SK-N-SH treated with all-trans-retinoic acid at 6 μM for 48 hours (cell line): ENCODE measurements at regions not wholly inside any gene's neighbourhood (a gene's known extent, or its start where the extent isn't known, plus 50 kb on each side); places are given as distances from the start of the nearest gene placed in this dataset.
A peak's percentile ranks its signal among the peaks of the same experiment; 100 is the strongest.

ENCODE experiments used
- ATAC-seq: fragments of 200-7000 bp; cut with Tn5 transposase; 3 replicates; pipeline ENCODE4 v1.9.1; 2020; ENCODE audit warnings: mild to moderate bottlenecking, moderate library complexity
- ARNTL ChIP-seq: fragments of 450-650 bp; formaldehyde crosslinking; IDR thresholded peaks from 2 replicates; pipeline ENCODE4 v1.5.0; 2020; ENCODE audit warnings: low read depth, mild to moderate bottlenecking, moderate library complexity, borderline replicate concordance
- BACH2 ChIP-seq: fragments of 250-450 bp; sonication (Bioruptor Pico); IDR thresholded peaks from 2 replicates; pipeline ENCODE4 v1.9.0; 2021; ENCODE audit warnings: mild to moderate bottlenecking, borderline replicate concordance
- CSDC2 ChIP-seq: fragments of 250-450 bp; sonication (Bioruptor Pico); IDR thresholded peaks from 2 replicates; pipeline ENCODE4 v1.5.0; 2020; ENCODE audit warnings: mild to moderate bottlenecking, moderate library complexity
- GLIS3 ChIP-seq: fragments of 250-450 bp; sonication (Bioruptor Pico); IDR thresholded peaks from 2 replicates; pipeline ENCODE4 v1.5.0; 2020; ENCODE audit warnings: mild to moderate bottlenecking, moderate library complexity
- OSR1 ChIP-seq: fragments of 250-450 bp; sonication (Bioruptor Pico); IDR thresholded peaks from 2 replicates; pipeline ENCODE4 v1.8.0; 2022; ENCODE audit warnings: moderate library complexity, mild to moderate bottlenecking, inconsistent platforms
- POU6F1 ChIP-seq: fragments of 250-450 bp; sonication (Bioruptor Pico); IDR thresholded peaks from 2 replicates; pipeline ENCODE4 v1.8.0; 2021; ENCODE audit warnings: low read depth, mild to moderate bottlenecking, moderate library complexity, borderline replicate concordance
- PPARA ChIP-seq: fragments of 250-450 bp; sonication (Bioruptor Pico); IDR thresholded peaks from 2 replicates; pipeline ENCODE4 v1.5.0; 2020; ENCODE audit warnings: mild to moderate bottlenecking, borderline replicate concordance
- RARB ChIP-seq: fragments of 250-450 bp; sonication (Bioruptor Pico); IDR thresholded peaks from 2 replicates; pipeline ENCODE4 v1.8.0; 2021; ENCODE audit warnings: mild to moderate bottlenecking, moderate library complexity
- SNAI2 ChIP-seq: fragments of 250-450 bp; sonication (Bioruptor Pico); IDR thresholded peaks from 2 replicates; pipeline ENCODE4 v1.5.0; 2020; ENCODE audit warnings: mild to moderate bottlenecking, moderate library complexity
- TCF4 ChIP-seq: fragments of 250-450 bp; sonication (Bioruptor Pico); IDR thresholded peaks from 2 replicates; pipeline ENCODE4 v1.8.0; 2021; ENCODE audit warnings: mild to moderate bottlenecking, moderate library complexity, borderline replicate concordance
- TOX ChIP-seq: fragments of 250-450 bp; sonication (Bioruptor Pico); IDR thresholded peaks from 2 replicates; pipeline ENCODE4 v1.8.0; 2021; ENCODE audit warnings: mild to moderate bottlenecking, moderate library complexity, borderline replicate concordance
- TSHZ2 ChIP-seq: fragments of 250-450 bp; sonication (Bioruptor Pico); IDR thresholded peaks from 2 replicates; pipeline ENCODE4 v1.5.0; 2020; ENCODE audit warnings: mild to moderate bottlenecking, moderate library complexity
- ZC3H10 ChIP-seq: fragments of 250-450 bp; sonication (Bioruptor Pico); IDR thresholded peaks from 2 replicates; pipeline ENCODE4 v1.5.1; 2021; ENCODE audit warnings: mild to moderate bottlenecking, moderate library complexity
- ZFP3 ChIP-seq: fragments of 250-450 bp; sonication (Bioruptor Pico); IDR thresholded peaks from 2 replicates; pipeline ENCODE4 v1.5.0; 2020; ENCODE audit warnings: mild to moderate bottlenecking, moderate library complexity
- ZFP30 ChIP-seq: fragments of 450-650 bp; formaldehyde crosslinking; IDR thresholded peaks from 2 replicates; pipeline ENCODE4 v1.5.0; 2022; ENCODE audit warnings: mild to moderate bottlenecking, moderate library complexity
- ZNF565 ChIP-seq: fragments of 450-650 bp; formaldehyde crosslinking; conservative IDR thresholded peaks from 2 replicates; pipeline ENCODE4 v1.5.0; 2020; ENCODE audit warnings: low read depth, mild to moderate bottlenecking, moderate library complexity
- ZNF70 ChIP-seq: fragments of 450-650 bp; formaldehyde crosslinking; IDR thresholded peaks from 2 replicates; pipeline ENCODE4 v1.5.0; 2020; ENCODE audit warnings: mild to moderate bottlenecking, moderate library complexity
- TF ChIP-seq, protein P1 (sequence below): fragments of 250-450 bp; sonication (Bioruptor Pico); IDR thresholded peaks from 2 replicates; pipeline ENCODE4 v1.5.1; 2020; ENCODE audit warnings: low read depth, mild to moderate bottlenecking, moderate library complexity
- TF ChIP-seq, protein P2 (sequence below): fragments of 250-450 bp; sonication (Bioruptor Pico); IDR thresholded peaks from 2 replicates; pipeline ENCODE4 v1.5.1; 2021; ENCODE audit warnings: mild to moderate bottlenecking, moderate library complexity
- TF ChIP-seq, protein P3 (sequence below): fragments of 250-450 bp; sonication (Bioruptor Pico); IDR thresholded peaks from 2 replicates; pipeline ENCODE4 v1.8.0; 2020; ENCODE audit warnings: mild to moderate bottlenecking, moderate library complexity, borderline replicate concordance

DNA sequence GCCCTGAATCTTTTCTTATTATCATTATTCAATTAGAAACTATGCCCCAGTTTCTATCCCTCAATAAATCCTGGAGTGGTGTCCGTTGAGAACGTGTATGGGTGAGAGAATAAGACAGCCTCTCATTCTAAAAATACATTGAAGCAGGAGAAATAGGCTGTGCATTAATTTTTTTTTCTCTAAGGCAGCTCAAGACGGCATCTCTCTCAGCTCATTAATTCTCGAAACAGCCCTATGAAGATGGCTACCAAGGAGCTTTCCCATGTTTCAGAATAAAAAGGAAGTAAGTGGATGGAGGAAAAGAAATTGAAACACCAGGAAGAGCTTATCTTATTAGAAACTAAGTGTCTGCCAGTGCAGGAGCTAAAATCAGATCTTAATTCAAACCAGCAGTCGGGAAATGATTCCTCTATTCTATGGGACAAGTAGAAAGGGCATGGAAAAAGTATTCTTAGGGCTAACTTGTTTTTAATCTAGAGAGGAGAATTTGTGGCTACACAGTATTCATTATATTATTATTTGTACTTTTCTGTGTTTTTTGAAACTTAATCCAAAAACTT, 347.1 kb upstream of the PLD5 start:
- TF ChIP-seq TCF4 (CRISPR knock-in tag) (peak; percentile 59; the same call in 1 of the 2 replicates), PPARA (CRISPR knock-in tag) (no peak), CSDC2 (CRISPR knock-in tag) (no peak)
- no peak for ATAC-seq

DNA sequence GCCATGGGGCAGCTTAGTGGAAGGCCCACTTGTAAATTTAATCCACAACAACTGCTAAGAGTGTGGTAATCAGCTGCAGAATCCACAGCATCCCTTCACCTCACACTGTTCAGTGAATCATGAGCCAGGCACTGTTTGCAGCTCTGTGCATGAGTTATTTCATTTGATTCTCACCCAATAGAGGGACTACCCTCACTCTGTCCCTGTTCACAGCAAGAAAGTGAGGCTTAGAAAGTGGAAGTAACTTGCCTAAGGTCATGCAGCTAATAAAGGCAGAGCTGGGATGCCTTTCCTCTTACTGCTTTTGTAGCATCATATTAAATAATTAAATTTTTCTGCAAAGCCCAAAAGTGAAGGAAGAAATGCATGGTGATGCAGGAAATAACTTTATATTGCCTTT, 346.5 kb upstream of the PLD5 start:
- TF ChIP-seq RARB (no peak), CSDC2 (CRISPR knock-in tag) (no peak), ARNTL (CRISPR knock-in tag) (no peak), GLIS3 (CRISPR knock-in tag) (no peak), ZFP30 (CRISPR knock-in tag) (no peak)
- TF ChIP-seq, protein P1, sequence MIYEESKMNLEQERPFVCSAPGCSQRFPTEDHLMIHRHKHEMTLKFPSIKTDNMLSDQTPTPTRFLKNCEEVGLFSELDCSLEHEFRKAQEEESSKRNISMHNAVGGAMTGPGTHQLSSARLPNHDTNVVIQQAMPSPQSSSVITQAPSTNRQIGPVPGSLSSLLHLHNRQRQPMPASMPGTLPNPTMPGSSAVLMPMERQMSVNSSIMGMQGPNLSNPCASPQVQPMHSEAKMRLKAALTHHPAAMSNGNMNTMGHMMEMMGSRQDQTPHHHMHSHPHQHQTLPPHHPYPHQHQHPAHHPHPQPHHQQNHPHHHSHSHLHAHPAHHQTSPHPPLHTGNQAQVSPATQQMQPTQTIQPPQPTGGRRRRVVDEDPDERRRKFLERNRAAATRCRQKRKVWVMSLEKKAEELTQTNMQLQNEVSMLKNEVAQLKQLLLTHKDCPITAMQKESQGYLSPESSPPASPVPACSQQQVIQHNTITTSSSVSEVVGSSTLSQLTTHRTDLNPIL: no peak
- TF ChIP-seq, all 23 proteins: peak for 0
- ATAC-seq: no peak

GRCh38 chr1:242856289-242856688, 331.8 kb upstream of the PLD5 start:
- ATAC-seq: no peak
- TF ChIP-seq PPARA (CRISPR knock-in tag): no peak
- TF ChIP-seq TCF4 (CRISPR knock-in tag): no peak
- TF ChIP-seq ZNF565: no peak
- TF ChIP-seq BACH2: no peak
- no peak for TF ChIP-seq TSHZ2
- TF ChIP-seq ARNTL (CRISPR knock-in tag): no peak
- TF ChIP-seq POU6F1 (CRISPR knock-in tag): no peak
- no peak for TF ChIP-seq TOX (CRISPR knock-in tag)
- no peak for TF ChIP-seq ZC3H10 (CRISPR knock-in tag)
- no peak for TF ChIP-seq ZNF70 (CRISPR knock-in tag)
- no peak for TF ChIP-seq CSDC2 (CRISPR knock-in tag)
- TF ChIP-seq ZFP3 (CRISPR knock-in tag): no peak
- TF ChIP-seq SNAI2 (CRISPR knock-in tag): no peak

DNA sequence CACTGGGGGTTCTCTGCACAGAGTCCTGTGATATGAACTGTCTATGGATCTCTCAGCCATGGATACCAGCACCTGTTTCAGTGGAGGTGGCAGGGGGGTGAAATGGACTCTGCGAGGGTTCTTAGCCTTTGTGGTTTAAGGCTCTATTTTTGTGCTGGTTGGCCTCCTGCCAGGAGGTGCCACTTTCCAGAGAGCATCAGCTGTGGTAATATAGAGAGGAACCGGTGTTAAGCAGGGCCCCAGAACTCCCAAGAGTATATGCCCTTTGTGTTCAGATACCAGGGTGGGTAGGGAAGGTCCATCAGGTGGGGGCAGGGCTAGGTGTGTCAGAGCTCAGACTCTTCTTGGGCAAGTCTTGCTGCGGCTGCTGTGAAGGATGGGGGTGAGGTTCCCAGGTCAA, 330.0 kb upstream of the PLD5 start:
- no peak for ATAC-seq
- TF ChIP-seq POU6F1 (CRISPR knock-in tag) (no peak), OSR1 (CRISPR knock-in tag) (no peak), TCF4 (CRISPR knock-in tag) (no peak), TOX (CRISPR knock-in tag) (no peak), ZFP30 (CRISPR knock-in tag) (no peak), PPARA (CRISPR knock-in tag) (no peak), CSDC2 (CRISPR knock-in tag) (no peak), ZFP3 (CRISPR knock-in tag) (no peak)
- TF ChIP-seq, protein P2, sequence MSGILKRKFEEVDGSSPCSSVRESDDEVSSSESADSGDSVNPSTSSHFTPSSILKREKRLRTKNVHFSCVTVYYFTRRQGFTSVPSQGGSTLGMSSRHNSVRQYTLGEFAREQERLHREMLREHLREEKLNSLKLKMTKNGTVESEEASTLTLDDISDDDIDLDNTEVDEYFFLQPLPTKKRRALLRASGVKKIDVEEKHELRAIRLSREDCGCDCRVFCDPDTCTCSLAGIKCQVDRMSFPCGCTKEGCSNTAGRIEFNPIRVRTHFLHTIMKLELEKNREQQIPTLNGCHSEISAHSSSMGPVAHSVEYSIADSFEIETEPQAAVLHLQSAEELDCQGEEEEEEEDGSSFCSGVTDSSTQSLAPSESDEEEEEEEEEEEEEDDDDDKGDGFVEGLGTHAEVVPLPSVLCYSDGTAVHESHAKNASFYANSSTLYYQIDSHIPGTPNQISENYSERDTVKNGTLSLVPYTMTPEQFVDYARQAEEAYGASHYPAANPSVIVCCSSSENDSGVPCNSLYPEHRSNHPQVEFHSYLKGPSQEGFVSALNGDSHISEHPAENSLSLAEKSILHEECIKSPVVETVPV (CRISPR knock-in tag): no peak
- TF ChIP-seq, protein P3, sequence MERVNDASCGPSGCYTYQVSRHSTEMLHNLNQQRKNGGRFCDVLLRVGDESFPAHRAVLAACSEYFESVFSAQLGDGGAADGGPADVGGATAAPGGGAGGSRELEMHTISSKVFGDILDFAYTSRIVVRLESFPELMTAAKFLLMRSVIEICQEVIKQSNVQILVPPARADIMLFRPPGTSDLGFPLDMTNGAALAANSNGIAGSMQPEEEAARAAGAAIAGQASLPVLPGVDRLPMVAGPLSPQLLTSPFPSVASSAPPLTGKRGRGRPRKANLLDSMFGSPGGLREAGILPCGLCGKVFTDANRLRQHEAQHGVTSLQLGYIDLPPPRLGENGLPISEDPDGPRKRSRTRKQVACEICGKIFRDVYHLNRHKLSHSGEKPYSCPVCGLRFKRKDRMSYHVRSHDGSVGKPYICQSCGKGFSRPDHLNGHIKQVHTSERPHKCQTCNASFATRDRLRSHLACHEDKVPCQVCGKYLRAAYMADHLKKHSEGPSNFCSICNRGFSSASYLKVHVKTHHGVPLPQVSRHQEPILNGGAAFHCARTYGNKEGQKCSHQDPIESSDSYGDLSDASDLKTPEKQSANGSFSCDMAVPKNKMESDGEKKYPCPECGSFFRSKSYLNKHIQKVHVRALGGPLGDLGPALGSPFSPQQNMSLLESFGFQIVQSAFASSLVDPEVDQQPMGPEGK (CRISPR knock-in tag): no peak
